ENCODE measurements at regions not wholly inside any gene's neighbourhood (a gene's known extent, or its start where the extent isn't known, plus 50 kb on each side); places are given as distances from the start of the nearest gene placed in this dataset.
A peak's percentile ranks its signal among the peaks of the same experiment; 100 is the strongest.
"Not testable (repeated sequence)": the region's sequence is repeated elsewhere in the genome, so short reads cannot be mapped to it uniquely, and the experiment has no call there.

- H3K27ac Mint-ChIP-seq (ENCODE audit: unreplicated experiment) = no peak overlapping the region
- H3K27me3 Mint-ChIP-seq (ENCODE audit: unreplicated experiment) = no peaks in the 10 kb centered on the region
- no peak for TF ChIP-seq CTCF (IDR thresholded peaks at IDR 0.05; ENCODE audit: partially characterized antibody, unreplicated experiment)
- H3K36me3 Mint-ChIP-seq (ENCODE audit: unreplicated experiment) = no peaks in the 10 kb centered on the region
- no peak for DNase-seq
- no peaks in the 10 kb centered on the region for H3K9me3 Mint-ChIP-seq (ENCODE audit: unreplicated experiment)
- H3K4me3 Mint-ChIP-seq (ENCODE audit: unreplicated experiment) = no peak overlapping the region
- H3K4me1 Mint-ChIP-seq (ENCODE audit: low read depth, unreplicated experiment) = no peaks in the 10 kb centered on the region
Observed at GRCh38 chr10:6840201-6840691, 260.2 kb upstream of the PRKCQ start.

- Mint-ChIP-seq H3K36me3 (ENCODE audit: unreplicated experiment) (no peaks in the 10 kb centered on the region), H3K4me3 (ENCODE audit: unreplicated experiment) (no peak overlapping the region), H3K27ac (ENCODE audit: unreplicated experiment) (no peak overlapping the region), H3K4me1 (ENCODE audit: low read depth, unreplicated experiment) (peaks cover 2% of the 10 kb centered on the region), H3K27me3 (ENCODE audit: unreplicated experiment) (no peaks in the 10 kb centered on the region), H3K9me3 (ENCODE audit: unreplicated experiment) (no peaks in the 10 kb centered on the region)
- no peak for DNase-seq
- no peak for TF ChIP-seq CTCF (IDR thresholded peaks at IDR 0.05; ENCODE audit: partially characterized antibody, unreplicated experiment)
Observed at GRCh38 chr10:6838118-6838517, 258.0 kb upstream of the PRKCQ start.

GRCh38 chr10:6833458-6834011 is 253.5 kb upstream of the PRKCQ start:
- DNase-seq = no peak
- Mint-ChIP-seq H3K9me3 (ENCODE audit: unreplicated experiment) (no peaks in the 10 kb centered on the region), H3K36me3 (ENCODE audit: unreplicated experiment) (no peaks in the 10 kb centered on the region), H3K4me1 (ENCODE audit: low read depth, unreplicated experiment) (peaks cover 4% of the 10 kb centered on the region), H3K27me3 (ENCODE audit: unreplicated experiment) (no peaks in the 10 kb centered on the region), H3K4me3 (ENCODE audit: unreplicated experiment) (no peak overlapping the region), H3K27ac (ENCODE audit: unreplicated experiment) (peak overlapping the region; percentile 33)
- TF ChIP-seq CTCF (IDR thresholded peaks at IDR 0.05; ENCODE audit: partially characterized antibody, unreplicated experiment) = no peak

GRCh38 chr10:6830981-6831380 is 250.9 kb upstream of the PRKCQ start:
- H3K27me3 Mint-ChIP-seq (ENCODE audit: unreplicated experiment); H3K27ac Mint-ChIP-seq (ENCODE audit: unreplicated experiment); H3K36me3 Mint-ChIP-seq (ENCODE audit: unreplicated experiment); H3K9me3 Mint-ChIP-seq (ENCODE audit: unreplicated experiment); H3K4me3 Mint-ChIP-seq (ENCODE audit: unreplicated experiment); DNase-seq; H3K4me1 Mint-ChIP-seq (ENCODE audit: low read depth, unreplicated experiment): not testable (repeated sequence)

GRCh38 chr10:6824793-6825192 is 244.7 kb upstream of the PRKCQ start:
- Mint-ChIP-seq H3K4me1 (ENCODE audit: low read depth, unreplicated experiment) (peaks cover 19% of the 10 kb centered on the region), H3K4me3 (ENCODE audit: unreplicated experiment) (peak overlapping the region; percentile 47), H3K9me3 (ENCODE audit: unreplicated experiment) (peaks cover 11% of the 10 kb centered on the region), H3K27ac (ENCODE audit: unreplicated experiment) (peak overlapping the region; percentile 78)
- H3K36me3 Mint-ChIP-seq (ENCODE audit: unreplicated experiment); DNase-seq; H3K27me3 Mint-ChIP-seq (ENCODE audit: unreplicated experiment): not testable (repeated sequence)

- DNase-seq = no peak
- Mint-ChIP-seq H3K4me3 (ENCODE audit: unreplicated experiment) (peak overlapping the region; percentile 6), H3K9me3 (ENCODE audit: unreplicated experiment) (peaks cover 11% of the 10 kb centered on the region), H3K4me1 (ENCODE audit: low read depth, unreplicated experiment) (peaks cover 17% of the 10 kb centered on the region), H3K27me3 (ENCODE audit: unreplicated experiment) (peaks cover 2% of the 10 kb centered on the region), H3K36me3 (ENCODE audit: unreplicated experiment) (no peaks in the 10 kb centered on the region), H3K27ac (ENCODE audit: unreplicated experiment) (peak overlapping the region; percentile 30)
- TF ChIP-seq CTCF (IDR thresholded peaks at IDR 0.05; ENCODE audit: partially characterized antibody, unreplicated experiment) = no peak
Observed at GRCh38 chr10:6823770-6824169, 243.7 kb upstream of the PRKCQ start.

All from glutamatergic neuron (in vitro differentiated cells).